Activated T-cell treated with anti-CD3 and anti-CD28 coated beads, Interleukin-2, amount 50 U/mL, for 4 hours (primary cell): ENCODE measurements at regions not wholly inside any gene's neighbourhood (a gene's known extent, or its start where the extent isn't known, plus 50 kb on each side); places are given as distances from the start of the nearest gene placed in this dataset.

ENCODE experiments used
- ATAC-seq, 2 donors: fragments of 200-7000 bp; cut with Tn5 transposase; one replicate each; pipeline ENCODE4 v1.10.0; 2021
- DNase-seq: peaks from one replicate; pipeline ENCODE4 v3.0.0-alpha.2; 2020
- H3K27me3 Mint-ChIP-seq: one replicate; pipeline ENCODE4 v1.8.0; 2021; ENCODE audit warnings: low read depth, mixed read lengths
- H3K36me3 Mint-ChIP-seq: one replicate; pipeline ENCODE4 v1.8.0; 2022; ENCODE audit warnings: mixed read lengths; ENCODE audit not compliant: insufficient read depth
- H3K4me1 Mint-ChIP-seq: one replicate; pipeline ENCODE4 v1.8.0; 2021; ENCODE audit warnings: low read depth, mixed read lengths
- H3K4me3 Mint-ChIP-seq: one replicate; pipeline ENCODE4 v1.8.0; 2021; ENCODE audit warnings: mild to moderate bottlenecking, moderate library complexity, mixed read lengths
- H3K9me3 Mint-ChIP-seq: one replicate; pipeline ENCODE4 v1.8.0; 2021; ENCODE audit warnings: mixed read lengths

GRCh38 chr7:46723742-46724141 is 802.7 kb upstream of the IGFBP3 start:
- Mint-ChIP-seq H3K4me3 (no peak overlapping the region), H3K27me3 (no peaks in the 10 kb centered on the region), H3K4me1 (no peaks in the 10 kb centered on the region), H3K9me3 (peaks cover 17% of the 10 kb centered on the region), H3K36me3 (no peaks in the 10 kb centered on the region)
- DNase-seq (no peak), ATAC-seq (no peak)

- Mint-ChIP-seq H3K4me1 (no peaks in the 10 kb centered on the region), H3K27me3 (no peaks in the 10 kb centered on the region), H3K36me3 (no peaks in the 10 kb centered on the region), H3K9me3 (peaks cover 14% of the 10 kb centered on the region), H3K4me3 (no peak overlapping the region)
- ATAC-seq (no peak), DNase-seq (no peak)
These were observed 801.9 kb upstream of the IGFBP3 start for GRCh38 chr7:46723003-46723402.

- peaks cover 10% of the 10 kb centered on the region for H3K9me3 Mint-ChIP-seq
- ATAC-seq (no peak), DNase-seq (no peak)
- H3K4me1 Mint-ChIP-seq: no peaks in the 10 kb centered on the region
- H3K4me3 Mint-ChIP-seq: no peak overlapping the region
- H3K27me3 Mint-ChIP-seq: no peaks in the 10 kb centered on the region
- H3K36me3 Mint-ChIP-seq: no peaks in the 10 kb centered on the region
These were observed 799.7 kb upstream of the IGFBP3 start for GRCh38 chr7:46720761-46721160.

- peaks cover 5% of the 10 kb centered on the region for H3K9me3 Mint-ChIP-seq
- no peak overlapping the region for H3K4me3 Mint-ChIP-seq
- ATAC-seq (no peak), DNase-seq (no peak)
- H3K27me3 Mint-ChIP-seq: no peaks in the 10 kb centered on the region
- no peaks in the 10 kb centered on the region for H3K36me3 Mint-ChIP-seq
- H3K4me1 Mint-ChIP-seq: no peaks in the 10 kb centered on the region
These were observed 798.5 kb upstream of the IGFBP3 start for GRCh38 chr7:46719616-46720015.

- Mint-ChIP-seq H3K27me3 (no peaks in the 10 kb centered on the region), H3K4me3 (no peak overlapping the region), H3K36me3 (no peaks in the 10 kb centered on the region), H3K4me1 (no peaks in the 10 kb centered on the region), H3K9me3 (peaks cover 5% of the 10 kb centered on the region)
- no peak for ATAC-seq
- no peak for DNase-seq
These were observed 795.9 kb upstream of the IGFBP3 start for GRCh38 chr7:46716926-46717325.

- H3K4me3 Mint-ChIP-seq: no peak overlapping the region
- no peak for DNase-seq
- no peaks in the 10 kb centered on the region for H3K27me3 Mint-ChIP-seq
- no peaks in the 10 kb centered on the region for H3K4me1 Mint-ChIP-seq
- H3K9me3 Mint-ChIP-seq: peaks cover 3% of the 10 kb centered on the region
- H3K36me3 Mint-ChIP-seq: no peaks in the 10 kb centered on the region
- ATAC-seq: no peak
These were observed 794.5 kb upstream of the IGFBP3 start for GRCh38 chr7:46715579-46715978.

- no peak for ATAC-seq
- no peak for DNase-seq
- no peaks in the 10 kb centered on the region for H3K9me3 Mint-ChIP-seq
These were observed 793.8 kb upstream of the IGFBP3 start for GRCh38 chr7:46714904-46715303.

GRCh38 chr7:46713868-46714596 is 793.0 kb upstream of the IGFBP3 start:
- no peaks in the 10 kb centered on the region for H3K9me3 Mint-ChIP-seq
- no peak for ATAC-seq
- no peaks in the 10 kb centered on the region for H3K36me3 Mint-ChIP-seq
- no peaks in the 10 kb centered on the region for H3K27me3 Mint-ChIP-seq
- H3K4me1 Mint-ChIP-seq: no peaks in the 10 kb centered on the region
- no peak overlapping the region for H3K4me3 Mint-ChIP-seq
- no peak for DNase-seq

More at GRCh38 chr7:46714904-46715303, 793.8 kb upstream of the IGFBP3 start:
- no peaks in the 10 kb centered on the region for H3K4me1 Mint-ChIP-seq
- no peak overlapping the region for H3K4me3 Mint-ChIP-seq
- no peaks in the 10 kb centered on the region for H3K27me3 Mint-ChIP-seq
- no peaks in the 10 kb centered on the region for H3K36me3 Mint-ChIP-seq

- no peaks in the 10 kb centered on the region for H3K36me3 Mint-ChIP-seq
- no peak overlapping the region for H3K4me3 Mint-ChIP-seq
- no peaks in the 10 kb centered on the region for H3K9me3 Mint-ChIP-seq
- no peaks in the 10 kb centered on the region for H3K4me1 Mint-ChIP-seq
- DNase-seq (no peak), ATAC-seq (no peak)
- H3K27me3 Mint-ChIP-seq: no peaks in the 10 kb centered on the region
These were observed 789.9 kb upstream of the IGFBP3 start for GRCh38 chr7:46710927-46711326.

GRCh38 chr7:46707973-46708372 is 786.9 kb upstream of the IGFBP3 start:
- no peaks in the 10 kb centered on the region for H3K36me3 Mint-ChIP-seq

GRCh38 chr7:46705386-46706255 is 784.5 kb upstream of the IGFBP3 start:
- no peaks in the 10 kb centered on the region for H3K36me3 Mint-ChIP-seq
- no peaks in the 10 kb centered on the region for H3K9me3 Mint-ChIP-seq
- no peak overlapping the region for H3K4me3 Mint-ChIP-seq
- H3K4me1 Mint-ChIP-seq: no peaks in the 10 kb centered on the region
- no peak for ATAC-seq
- no peaks in the 10 kb centered on the region for H3K27me3 Mint-ChIP-seq
- DNase-seq: no peak

More at GRCh38 chr7:46707973-46708372, 786.9 kb upstream of the IGFBP3 start:
- Mint-ChIP-seq H3K4me1 (no peaks in the 10 kb centered on the region), H3K9me3 (no peaks in the 10 kb centered on the region), H3K4me3 (no peak overlapping the region), H3K27me3 (no peaks in the 10 kb centered on the region)
- no peak for ATAC-seq
- DNase-seq: no peak

- peaks cover 13% of the 10 kb centered on the region for H3K9me3 Mint-ChIP-seq
- ATAC-seq: no peak
- no peaks in the 10 kb centered on the region for H3K4me1 Mint-ChIP-seq
- H3K27me3 Mint-ChIP-seq: no peaks in the 10 kb centered on the region
- H3K36me3 Mint-ChIP-seq: no peaks in the 10 kb centered on the region
- DNase-seq: no peak
- H3K4me3 Mint-ChIP-seq: no peak overlapping the region
These were observed 775.7 kb upstream of the IGFBP3 start for GRCh38 chr7:46696741-46697140.

GRCh38 chr7:46695051-46695708 is 774.1 kb upstream of the IGFBP3 start:
- DNase-seq (no peak), ATAC-seq (no peak)
- Mint-ChIP-seq H3K4me1 (no peaks in the 10 kb centered on the region), H3K4me3 (no peak overlapping the region), H3K9me3 (peaks cover 13% of the 10 kb centered on the region), H3K36me3 (no peaks in the 10 kb centered on the region), H3K27me3 (no peaks in the 10 kb centered on the region)

GRCh38 chr7:46694058-46694457 is 773.0 kb upstream of the IGFBP3 start:
- DNase-seq (no peak), ATAC-seq (no peak)
- no peak overlapping the region for H3K4me3 Mint-ChIP-seq
- H3K36me3 Mint-ChIP-seq: no peaks in the 10 kb centered on the region
- no peaks in the 10 kb centered on the region for H3K4me1 Mint-ChIP-seq
- H3K27me3 Mint-ChIP-seq: no peaks in the 10 kb centered on the region
- H3K9me3 Mint-ChIP-seq: peaks cover 13% of the 10 kb centered on the region
